ENCODE measurements at regions not wholly inside any gene's neighbourhood (a gene's known extent, or its start where the extent isn't known, plus 50 kb on each side); places are given as distances from the start of the nearest gene placed in this dataset.

DNA sequence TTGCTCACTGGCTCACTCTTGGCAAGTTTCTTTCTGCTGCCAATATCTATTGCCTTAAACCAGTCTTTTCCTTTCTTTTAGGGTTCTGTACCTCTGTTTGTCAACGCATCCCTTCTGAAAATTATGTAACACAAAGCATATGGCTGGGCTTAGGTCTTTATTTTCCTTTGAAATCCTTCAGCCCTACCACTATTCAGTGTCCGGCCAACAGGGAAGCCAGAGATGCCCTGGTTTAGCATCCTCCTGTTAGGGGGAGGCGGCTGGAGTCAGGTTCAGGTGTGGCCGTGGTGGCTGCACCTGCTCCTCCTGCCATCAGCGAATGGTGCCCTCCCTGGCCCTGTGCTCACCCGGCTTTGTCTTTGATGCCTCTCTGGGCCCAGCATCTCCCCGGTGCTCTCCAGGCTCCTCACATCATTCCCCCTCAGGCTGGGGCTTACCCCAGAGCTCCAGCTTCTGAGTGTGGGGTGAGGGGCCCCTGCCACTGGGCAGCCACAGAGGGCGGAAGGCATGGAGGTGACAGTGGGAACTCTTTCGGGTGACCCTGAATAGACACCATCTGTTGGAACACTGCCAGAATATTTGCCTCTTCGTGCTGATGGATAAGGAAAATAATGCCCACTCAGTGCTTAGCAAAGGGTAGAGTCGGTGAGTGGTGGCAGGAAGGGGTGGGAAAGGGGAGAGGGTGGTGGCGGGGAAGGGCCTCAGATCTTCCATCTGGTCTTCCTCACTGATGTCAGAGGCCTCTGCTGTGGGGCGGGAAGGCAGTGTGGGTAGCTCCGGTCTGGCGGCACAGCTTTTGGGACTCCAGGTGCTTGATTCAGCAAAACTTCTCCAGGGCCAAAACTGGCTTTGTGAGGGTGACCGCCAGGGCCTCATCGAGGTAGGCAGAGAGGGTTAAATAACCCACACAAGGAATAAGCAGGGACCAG is 97.2 kb downstream of the DACT2 start:
- no peaks in the 10 kb centered on the region for H3K4me1 ChIP-seq
- no peaks in the 10 kb centered on the region for H3K9me3 ChIP-seq
- H3K4me3 ChIP-seq = no peak overlapping the region
- intact Hi-C loops (cut with DNase I) = no loop called here
- WGBS, 3 donors = 83% methylated on average over 17 of the region's 17 CpGs
- no peak overlapping the region for H3K27ac ChIP-seq
- no peak for DNase-seq
- peaks cover 0 to 36% (median 3%) of the 10 kb centered on the region in 3 donors for H3K27me3 ChIP-seq (ENCODE audit: insufficient read depth in 3 of 3, low read length in 2 of 3)
- no peak for ATAC-seq
- TF ChIP-seq, protein P1, sequence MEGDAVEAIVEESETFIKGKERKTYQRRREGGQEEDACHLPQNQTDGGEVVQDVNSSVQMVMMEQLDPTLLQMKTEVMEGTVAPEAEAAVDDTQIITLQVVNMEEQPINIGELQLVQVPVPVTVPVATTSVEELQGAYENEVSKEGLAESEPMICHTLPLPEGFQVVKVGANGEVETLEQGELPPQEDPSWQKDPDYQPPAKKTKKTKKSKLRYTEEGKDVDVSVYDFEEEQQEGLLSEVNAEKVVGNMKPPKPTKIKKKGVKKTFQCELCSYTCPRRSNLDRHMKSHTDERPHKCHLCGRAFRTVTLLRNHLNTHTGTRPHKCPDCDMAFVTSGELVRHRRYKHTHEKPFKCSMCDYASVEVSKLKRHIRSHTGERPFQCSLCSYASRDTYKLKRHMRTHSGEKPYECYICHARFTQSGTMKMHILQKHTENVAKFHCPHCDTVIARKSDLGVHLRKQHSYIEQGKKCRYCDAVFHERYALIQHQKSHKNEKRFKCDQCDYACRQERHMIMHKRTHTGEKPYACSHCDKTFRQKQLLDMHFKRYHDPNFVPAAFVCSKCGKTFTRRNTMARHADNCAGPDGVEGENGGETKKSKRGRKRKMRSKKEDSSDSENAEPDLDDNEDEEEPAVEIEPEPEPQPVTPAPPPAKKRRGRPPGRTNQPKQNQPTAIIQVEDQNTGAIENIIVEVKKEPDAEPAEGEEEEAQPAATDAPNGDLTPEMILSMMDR (IDR thresholded peaks at IDR 0.05) = no peak
- H3K36me3 ChIP-seq (ENCODE audit: insufficient read depth in 1 of 2, low read depth in 1 of 2) = no peaks in the 10 kb centered on the region

DNA sequence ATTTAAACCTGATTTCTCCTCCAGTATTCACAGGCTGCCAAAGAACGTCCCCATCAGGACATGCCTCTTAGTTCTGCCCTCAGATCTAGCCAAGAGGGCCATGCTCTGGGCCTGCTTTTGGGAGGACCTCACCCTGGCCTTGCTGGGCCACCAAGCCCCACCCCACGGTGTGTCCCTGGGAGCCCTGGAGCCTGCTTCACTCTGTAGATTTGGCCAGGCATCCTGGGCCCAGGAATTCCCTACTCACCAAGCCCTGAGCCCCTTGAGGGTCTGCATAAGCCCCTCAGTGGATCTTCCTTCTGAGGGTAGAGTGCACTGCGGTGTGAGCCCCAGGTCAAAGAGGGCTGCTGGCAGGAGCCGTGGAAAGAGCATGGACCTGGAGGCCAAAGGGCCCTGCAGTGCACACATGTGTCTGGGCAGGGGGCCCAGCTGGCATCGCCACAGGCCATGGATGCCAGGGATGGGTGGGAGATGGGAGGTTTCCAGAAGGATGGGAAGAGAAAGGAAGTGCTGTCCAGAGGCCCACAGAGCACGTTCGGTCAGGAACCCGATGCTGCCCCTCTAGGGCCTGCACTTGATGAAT is 98.0 kb downstream of the DACT2 start:
- no peaks in the 10 kb centered on the region for H3K4me1 ChIP-seq
- no peaks in the 10 kb centered on the region for H3K9me3 ChIP-seq
- TF ChIP-seq, protein P1 (IDR thresholded peaks at IDR 0.05) = no peak
- no peak overlapping the region for H3K27ac ChIP-seq
- DNase-seq (no peak), ATAC-seq (no peak)
- no peak overlapping the region for H3K4me3 ChIP-seq
- WGBS, 3 donors = 38 to 63% (median 50%) methylated on average over 8 of the region's 8 CpGs
- intact Hi-C loops (cut with DNase I) = no loop called here
- peaks cover 0 to 28% (median 0%) of the 10 kb centered on the region in 3 donors for H3K27me3 ChIP-seq (ENCODE audit: insufficient read depth in 3 of 3, low read length in 2 of 3)
- H3K36me3 ChIP-seq (ENCODE audit: insufficient read depth in 1 of 2, low read depth in 1 of 2) = no peaks in the 10 kb centered on the region

DNA sequence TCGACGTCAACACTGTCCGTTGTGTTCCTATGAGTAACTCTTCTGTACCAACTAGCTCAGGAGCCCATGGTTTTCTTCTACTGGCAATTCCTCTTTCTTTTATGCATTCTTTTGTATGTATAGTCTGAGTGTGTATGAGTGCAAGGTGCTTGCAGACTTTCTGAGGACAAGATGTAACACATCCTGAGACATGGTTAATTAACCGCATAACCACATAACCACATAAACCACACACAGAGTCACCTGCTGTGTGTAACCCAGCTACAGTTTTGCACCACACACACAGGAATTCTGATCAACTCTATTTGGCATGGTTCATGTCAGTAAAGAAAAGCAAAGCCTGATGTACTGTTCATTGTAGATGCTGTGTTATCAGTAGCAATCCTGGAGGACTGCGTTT is 98.6 kb downstream of the DACT2 start:
- intact Hi-C loops (cut with DNase I) = no loop called here
- Histone ChIP-seq H3K4me1 (no peaks in the 10 kb centered on the region), H3K9me3 (no peaks in the 10 kb centered on the region), H3K36me3 (ENCODE audit: insufficient read depth in 1 of 2, low read depth in 1 of 2) (no peaks in the 10 kb centered on the region), H3K4me3 (no peak overlapping the region), H3K27me3 (ENCODE audit: insufficient read depth in 3 of 3, low read length in 2 of 3) (peaks cover 0 to 23% (median 0%) of the 10 kb centered on the region in 3 donors), H3K27ac (no peak overlapping the region)
- WGBS, 3 donors = 84 to 87% (median 85%) methylated on average over 5 of the region's 5 CpGs
- TF ChIP-seq, protein P1 (IDR thresholded peaks at IDR 0.05) = no peak
- DNase-seq (no peak), ATAC-seq (no peak)

DNA sequence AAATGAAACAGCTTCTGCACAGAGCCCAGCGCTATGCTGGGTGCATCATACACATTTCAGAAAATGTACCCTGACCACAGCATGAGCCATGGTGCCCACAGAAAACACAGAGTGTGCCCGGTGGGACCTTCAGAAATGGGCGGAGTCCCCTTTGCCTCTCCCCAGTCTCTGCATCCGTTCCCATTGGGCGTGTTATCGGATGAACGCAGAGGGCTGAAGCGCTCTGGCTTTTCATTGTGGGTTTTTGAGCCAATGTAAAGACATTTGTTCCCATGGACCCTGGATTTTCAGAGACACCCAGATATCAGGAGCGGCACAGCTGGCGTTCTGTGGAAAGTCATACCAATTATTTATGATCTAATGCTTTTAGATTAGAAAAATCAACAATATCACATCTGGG is 99.8 kb downstream of the DACT2 start:
- Histone ChIP-seq H3K27ac (no peak overlapping the region), H3K9me3 (no peaks in the 10 kb centered on the region), H3K27me3 (ENCODE audit: insufficient read depth in 3 of 3, low read length in 2 of 3) (peaks cover 0 to 17% (median 0%) of the 10 kb centered on the region in 3 donors), H3K36me3 (ENCODE audit: insufficient read depth in 1 of 2, low read depth in 1 of 2) (no peaks in the 10 kb centered on the region), H3K4me3 (no peak overlapping the region), H3K4me1 (no peaks in the 10 kb centered on the region)
- 83 to 94% (median 92%) methylated on average over 10 of the region's 10 CpGs for WGBS, 3 donors
- TF ChIP-seq, protein P1 (IDR thresholded peaks at IDR 0.05) = no peak
- no peak for ATAC-seq
- intact Hi-C loops (cut with DNase I) = no loop called here
- DNase-seq = no peak
